ENCODE measurements at regions not wholly inside any gene's neighbourhood (a gene's known extent, or its start where the extent isn't known, plus 50 kb on each side); places are given as distances from the start of the nearest gene placed in this dataset.
"Not testable (repeated sequence)": the region's sequence is repeated elsewhere in the genome, so short reads cannot be mapped to it uniquely, and the experiment has no call there.

DNA sequence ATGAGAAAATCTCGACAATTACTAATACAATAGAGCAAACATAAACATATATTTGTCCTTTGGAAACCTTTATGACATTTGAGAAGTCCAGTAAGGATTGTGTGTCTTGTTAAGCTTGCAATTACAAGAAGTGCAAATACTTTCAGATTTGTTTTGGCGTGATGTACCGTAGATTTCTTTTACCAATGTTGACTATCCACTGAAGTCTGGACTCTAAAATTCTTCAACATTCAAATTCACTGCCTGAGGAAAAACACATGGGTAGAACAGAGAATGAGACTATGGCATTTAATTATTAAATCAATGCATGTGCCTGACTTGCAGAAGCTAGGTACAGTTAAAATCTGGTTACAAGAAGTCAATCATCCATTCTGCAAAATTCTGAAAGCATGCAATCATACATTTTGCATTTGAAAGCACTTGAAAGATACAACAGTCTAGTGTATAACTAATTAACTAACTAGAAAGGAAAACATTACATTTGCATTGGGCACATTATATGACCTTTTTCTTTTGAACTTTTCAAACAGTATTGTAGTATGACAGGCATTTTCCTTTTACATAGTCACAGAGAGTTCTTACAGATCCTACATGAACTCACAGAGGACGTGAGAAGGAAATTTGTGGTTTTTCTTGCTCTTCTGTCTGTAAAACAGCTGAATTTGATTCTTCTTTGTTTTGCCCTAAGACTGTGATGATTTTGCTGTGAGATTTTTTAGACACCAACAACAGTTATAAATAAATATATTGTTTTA, 511.1 kb upstream of the ADGRL4 start:
- DNase-seq (no peak), ATAC-seq (no peak)

DNA sequence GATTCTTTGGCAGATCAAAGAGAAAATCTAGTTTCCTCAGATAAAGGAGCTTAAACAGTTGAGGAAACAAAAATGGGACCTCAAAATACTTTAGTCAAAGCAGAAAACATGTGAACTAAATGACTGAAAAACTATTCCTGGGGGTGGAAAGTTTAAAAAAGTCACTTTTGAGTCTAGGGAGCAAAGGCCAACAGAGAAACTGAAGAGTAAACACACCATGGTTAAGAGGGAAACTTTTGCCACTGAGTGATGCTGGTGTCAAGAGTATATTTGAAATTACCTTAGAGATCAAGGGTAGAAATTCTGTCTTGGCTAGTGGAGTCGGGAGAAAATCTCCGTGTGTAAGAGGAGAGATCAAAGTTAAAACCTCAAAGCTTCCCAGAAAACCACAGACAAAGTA, 501.2 kb upstream of the ADGRL4 start:
- ATAC-seq: no peak
- DNase-seq: no peak

DNA sequence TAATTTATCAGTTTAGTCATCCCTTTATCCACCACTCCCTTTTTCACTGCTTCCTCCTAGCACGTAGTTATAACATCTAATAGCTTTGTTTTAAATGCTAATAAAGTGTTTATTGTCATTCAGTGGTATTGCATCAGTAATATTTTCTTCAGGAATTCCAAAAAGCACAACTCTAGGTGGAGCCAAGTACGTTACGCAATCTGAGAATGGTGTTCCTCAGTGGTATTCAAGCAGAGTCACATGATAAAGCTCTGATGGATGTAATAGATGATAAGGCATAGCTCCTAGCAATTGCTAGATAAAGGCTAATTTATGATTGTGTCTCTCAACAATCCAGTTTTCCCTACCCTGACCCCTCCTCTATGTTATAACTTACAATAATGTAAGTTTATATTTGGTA, 494.6 kb upstream of the ADGRL4 start:
- ATAC-seq (no peak), DNase-seq (no peak)

DNA sequence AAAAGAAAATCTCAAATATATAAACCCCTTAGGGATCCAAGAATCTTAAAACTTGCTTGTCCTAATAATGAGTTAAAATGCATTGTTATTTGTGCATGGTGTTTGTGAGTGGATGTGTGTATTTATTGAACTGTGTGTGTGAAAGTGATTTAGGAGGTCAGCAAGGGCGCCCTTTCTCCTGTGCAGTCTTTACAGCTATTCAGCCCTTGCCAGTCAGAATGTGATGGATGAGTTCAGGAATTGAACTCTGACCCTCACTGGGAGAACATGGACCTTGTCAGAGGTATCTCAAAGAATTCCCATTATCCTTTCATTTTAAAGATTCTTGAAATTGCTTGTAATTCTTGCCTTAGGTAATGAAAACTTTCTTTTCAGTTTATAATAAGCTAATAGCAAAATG, 493.0 kb upstream of the ADGRL4 start:
- no peak for DNase-seq
- no peak for ATAC-seq

DNA sequence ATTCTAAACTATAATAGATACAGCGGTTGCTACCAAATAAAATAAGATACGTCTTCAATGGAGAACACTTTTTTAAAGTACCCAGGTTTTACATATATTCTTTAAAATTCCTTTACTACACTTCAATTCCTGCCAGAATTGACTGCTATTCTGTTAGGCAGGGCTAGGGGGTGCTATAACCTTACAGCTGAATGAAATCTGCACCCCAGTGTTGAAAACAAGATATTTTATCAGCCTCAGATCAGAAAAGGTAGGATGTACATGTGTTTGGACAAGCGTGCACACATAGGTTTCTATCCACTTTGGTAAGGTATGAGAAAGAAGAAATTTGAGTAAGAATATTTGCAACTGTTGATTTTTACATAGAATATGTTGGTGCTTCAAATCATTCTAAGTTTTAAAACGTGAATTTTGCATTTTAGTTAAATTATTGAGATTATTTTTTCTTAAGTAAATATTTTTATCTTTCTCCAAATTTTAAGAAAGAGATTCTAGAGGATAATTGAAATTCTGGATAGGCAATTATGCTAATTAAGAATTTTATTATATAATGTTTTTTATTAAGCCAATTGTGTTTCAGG, 490.8 kb upstream of the ADGRL4 start:
- ATAC-seq: no peak
- peak; percentile 4 for DNase-seq

DNA sequence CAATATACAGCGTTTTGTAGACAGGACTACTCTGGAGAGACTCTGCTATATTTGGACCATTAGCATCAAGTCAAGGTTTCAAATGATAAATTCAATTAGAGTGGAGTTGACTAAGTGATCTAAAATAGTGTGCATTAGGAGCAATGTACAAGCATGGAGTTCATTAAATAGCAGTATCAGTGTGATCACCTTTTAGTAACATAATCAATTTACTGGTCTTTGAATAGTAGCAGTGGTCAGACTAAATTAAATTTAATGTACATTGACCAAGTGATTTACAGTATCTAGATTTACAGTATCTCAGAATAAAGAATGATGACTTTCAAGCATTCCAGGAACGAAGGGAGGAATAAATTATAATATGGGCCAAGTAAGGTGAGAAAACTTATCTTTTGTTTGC, 489.6 kb upstream of the ADGRL4 start:
- ATAC-seq (no peak), DNase-seq (no peak)

DNA sequence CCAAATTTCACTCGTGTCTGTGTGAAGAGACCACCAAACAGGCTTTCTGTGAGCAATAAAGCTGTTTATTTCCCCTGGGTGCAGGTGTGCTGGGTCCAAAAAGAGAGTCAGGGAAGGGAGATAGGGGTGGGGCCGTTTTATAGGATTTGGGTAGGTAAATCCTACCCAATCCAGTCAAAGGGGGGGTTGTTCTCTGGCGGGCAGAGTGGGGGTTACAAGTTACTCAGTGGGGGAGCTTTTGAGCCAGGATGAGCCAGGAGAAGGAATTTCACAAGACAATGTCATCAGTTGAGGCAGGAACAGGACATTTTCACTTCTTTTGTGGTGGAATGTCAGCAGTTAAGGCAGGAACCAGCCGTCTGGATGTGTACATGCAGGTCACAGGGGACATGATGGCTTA, 487.2 kb upstream of the ADGRL4 start:
- ATAC-seq, DNase-seq: not testable (repeated sequence)

DNA sequence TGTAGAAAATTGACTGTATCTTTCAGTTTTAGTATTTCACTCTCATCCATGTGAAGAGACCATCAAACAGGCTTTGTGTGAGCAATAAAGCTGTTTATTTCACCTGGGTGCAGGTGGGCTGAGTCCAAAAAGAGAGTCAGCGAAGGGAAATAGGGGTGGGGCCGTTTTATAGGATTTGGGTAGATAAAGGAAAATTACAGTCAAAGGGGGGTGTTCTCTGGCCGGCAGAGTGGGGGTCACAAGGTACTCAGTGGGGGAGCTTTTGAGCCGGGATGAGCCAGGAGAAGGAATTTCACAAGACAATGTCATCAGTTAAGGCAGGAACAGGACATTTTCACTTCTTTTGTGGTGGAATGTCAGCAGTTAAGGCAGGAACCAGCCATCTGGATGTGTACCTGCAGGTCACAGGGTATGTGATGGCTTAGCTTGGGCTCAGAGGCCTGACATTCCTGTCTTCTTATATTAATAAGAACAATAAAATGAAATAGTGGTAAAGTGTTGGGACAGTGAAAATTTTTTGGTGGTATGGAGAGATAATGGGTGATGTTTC, 482.1 kb upstream of the ADGRL4 start:
- not testable (repeated sequence) for DNase-seq, ATAC-seq

DNA sequence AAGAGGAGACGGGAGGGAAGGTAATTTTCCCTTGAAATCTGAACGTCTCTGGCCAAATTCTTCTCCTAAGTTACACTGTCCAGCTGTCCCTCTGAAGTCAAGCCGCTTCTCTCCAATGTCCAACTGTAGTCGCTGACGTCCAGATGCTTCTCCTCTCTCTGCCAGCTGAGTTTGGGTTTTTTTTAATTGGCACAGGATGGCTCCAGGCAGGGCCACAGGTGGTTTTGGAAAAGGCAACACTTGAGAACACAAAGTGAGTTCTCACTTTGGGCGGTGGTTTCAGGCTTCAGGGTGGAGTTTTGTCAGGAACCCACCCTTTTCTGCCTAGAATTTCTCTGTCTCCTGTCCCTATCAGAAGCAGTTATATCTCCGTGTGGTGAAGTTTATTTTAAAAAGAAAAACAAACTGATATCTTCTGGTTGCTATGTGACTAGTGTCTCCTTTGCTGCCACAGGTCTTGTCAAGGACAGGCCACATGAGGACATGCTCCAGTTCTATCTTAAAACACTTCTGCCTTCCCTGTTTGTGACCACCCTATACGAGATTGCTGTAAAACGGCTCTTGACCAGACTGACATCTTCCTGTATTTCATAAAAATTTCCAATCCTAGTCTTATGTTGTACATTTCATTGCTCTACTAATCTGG, 472.3 kb upstream of the ADGRL4 start:
- ATAC-seq: no peak
- no peak for DNase-seq

DNA sequence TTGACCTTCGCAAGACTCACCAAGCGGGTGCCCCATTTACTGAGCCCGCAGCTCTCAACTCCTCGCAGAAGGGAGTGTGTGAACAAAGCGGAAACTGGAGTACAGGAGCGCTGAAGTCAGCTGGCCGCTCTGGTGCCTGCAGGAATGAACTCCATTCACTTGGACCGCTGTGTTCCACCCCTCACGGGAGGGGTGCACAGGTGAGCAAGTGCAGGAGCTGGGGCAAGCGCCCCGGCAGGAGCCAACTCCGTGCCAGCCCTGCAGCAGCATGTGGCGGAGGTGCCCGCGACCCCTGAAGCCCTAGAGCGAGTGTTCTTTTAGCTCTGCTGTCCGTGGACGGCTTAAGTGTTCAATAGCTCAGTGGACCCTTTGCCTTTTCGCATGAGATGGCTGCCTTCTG, 471.6 kb upstream of the ADGRL4 start:
- no peak for DNase-seq
- no peak for ATAC-seq

DNA sequence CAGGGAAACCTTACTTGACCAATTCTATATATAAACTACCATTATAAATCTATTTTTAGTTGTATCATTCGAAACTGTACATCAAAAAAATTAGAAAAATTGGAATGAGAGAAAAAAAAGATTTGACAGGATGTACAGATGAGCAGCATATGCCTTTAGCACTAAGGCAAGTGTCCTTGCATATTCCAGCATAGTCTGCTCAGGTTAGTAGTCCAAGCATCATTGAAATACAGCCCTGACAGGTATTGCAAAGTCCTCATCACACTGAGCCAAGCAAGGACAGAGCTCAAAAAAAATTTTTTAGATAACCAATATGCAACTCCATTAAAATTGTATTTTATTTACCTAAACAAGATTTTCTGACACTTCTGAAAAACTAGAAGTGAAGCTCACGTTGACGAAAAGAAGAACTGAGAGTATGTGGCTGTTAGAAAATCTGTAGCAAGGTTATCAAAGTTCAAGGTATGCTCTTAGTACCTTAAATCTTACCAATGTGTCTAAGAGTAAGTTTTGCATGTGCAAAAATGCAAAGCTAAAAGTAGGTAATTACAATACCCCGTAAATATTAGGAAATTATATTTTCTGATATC, 465.6 kb upstream of the ADGRL4 start:
- ATAC-seq (no peak), DNase-seq (no peak)

DNA sequence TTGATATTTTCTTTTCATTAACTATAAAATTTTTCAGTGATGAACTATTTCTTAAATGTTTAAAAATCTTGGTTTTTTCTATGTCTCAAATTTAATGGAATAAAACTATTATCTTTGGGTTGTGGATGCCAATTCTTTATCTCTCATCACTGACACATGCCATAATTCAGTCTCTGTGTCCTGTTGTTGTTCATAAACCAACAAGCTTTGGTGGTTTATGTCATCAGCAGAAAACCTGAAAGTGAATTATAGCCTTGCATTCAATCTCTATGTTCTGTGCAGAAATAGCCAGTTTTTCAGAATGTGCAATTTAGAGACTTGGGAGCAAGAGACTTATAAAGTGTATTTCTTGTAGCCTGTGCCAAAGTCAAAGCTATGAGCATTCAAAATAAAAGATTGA, 462.6 kb upstream of the ADGRL4 start:
- no peak for DNase-seq
- no peak for ATAC-seq

DNA sequence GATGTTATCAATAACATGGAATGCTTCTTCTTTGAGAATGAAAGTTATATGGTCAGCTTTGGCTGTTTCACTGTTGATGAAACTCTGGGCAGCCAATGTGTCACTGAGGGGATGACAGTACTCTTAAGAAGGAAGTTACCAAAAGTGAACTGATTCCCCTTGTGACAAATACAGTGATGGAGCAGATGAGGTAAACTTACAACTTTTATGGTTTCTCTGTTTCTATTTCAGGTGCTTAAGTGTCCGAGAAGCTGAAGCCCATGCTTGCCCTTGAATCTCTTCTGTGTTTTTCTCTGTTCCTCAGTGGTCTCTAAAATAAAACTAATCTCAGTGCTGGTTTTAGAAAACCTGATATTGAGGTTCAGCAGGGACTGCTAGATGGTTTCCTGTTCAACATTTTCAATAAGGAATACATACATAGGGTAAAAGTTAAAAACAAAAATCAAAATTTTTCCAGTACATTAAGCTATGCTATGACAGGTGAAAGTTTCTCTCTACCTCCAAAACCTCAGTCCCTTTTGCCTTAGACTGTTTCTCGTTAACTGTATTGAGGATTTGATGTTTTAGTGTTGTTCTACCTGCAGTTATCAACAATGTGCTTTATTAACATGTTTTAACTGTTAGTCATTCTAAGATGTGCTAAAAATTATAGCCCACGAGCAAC, 454.4 kb upstream of the ADGRL4 start:
- ATAC-seq: no peak
- no peak for DNase-seq

DNA sequence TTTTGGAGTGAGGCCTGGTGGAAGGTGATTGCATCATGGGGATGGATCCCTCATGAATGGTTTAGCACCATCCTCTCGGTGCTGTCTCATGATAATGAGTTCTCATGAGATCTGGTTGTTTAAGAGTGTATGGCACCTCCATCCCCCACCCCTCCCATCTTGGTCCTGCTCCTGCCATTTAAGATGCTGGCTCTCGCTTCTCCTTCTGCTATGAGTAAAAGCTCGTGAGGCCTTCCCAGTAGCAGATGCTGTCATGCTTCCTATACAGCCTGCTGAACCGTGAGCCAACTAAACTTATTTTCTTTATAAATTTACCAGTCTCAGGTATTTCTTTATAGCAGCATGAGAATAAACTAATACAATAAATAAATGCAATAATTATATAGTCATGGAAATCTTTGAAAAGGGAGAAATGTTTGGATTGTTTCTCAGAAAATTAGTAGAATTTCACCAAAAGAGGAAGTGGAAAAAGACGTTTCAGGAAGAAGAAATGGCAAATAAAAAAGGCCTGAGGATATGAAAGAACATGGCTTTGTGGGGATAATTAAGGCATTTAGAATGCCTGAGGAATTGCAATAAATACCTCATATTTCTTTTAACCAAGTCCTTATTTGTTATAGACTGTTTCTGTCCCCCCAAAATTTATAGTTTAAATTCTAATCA, 451.2 kb upstream of the ADGRL4 start:
- no peak for ATAC-seq
- no peak for DNase-seq

DNA sequence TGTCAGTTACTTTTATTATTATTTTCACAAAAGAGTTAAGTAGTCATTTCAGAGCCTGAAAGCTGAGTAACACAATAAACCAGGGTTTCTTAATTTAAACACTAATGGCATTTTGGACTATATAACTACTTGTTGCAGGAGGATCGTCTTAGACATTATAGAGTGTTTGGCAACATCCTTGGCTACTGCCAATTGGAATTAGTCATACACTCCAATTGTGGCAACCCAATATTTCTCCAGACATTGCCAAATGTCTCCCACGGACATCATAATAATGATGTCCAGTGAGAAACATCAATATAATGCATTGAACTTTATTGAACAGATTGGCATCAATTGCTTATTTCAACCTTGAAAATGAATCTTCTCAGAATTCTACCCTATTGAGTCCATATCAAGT, 441.9 kb upstream of the ADGRL4 start:
- no peak for DNase-seq
- ATAC-seq: no peak

DNA sequence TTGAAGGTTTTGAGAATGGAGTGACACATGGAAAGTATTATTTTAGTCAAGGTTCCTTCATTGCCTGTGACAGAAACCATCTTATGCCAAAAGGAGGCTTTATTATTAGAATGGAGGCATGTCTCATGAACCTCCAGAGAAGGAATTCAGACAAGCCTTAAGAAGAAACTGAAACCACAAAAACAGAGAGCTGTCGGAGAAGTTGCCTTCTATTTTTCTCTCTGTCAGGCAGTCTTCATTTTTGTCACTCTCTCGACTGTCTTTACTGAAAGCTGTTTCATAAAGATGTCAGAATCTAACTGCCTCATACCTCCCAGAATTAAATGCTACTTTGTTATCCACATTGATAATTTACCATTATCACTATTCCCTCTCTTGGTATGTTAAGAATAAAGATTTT, 434.7 kb upstream of the ADGRL4 start:
- no peak for DNase-seq
- ATAC-seq: no peak

DNA sequence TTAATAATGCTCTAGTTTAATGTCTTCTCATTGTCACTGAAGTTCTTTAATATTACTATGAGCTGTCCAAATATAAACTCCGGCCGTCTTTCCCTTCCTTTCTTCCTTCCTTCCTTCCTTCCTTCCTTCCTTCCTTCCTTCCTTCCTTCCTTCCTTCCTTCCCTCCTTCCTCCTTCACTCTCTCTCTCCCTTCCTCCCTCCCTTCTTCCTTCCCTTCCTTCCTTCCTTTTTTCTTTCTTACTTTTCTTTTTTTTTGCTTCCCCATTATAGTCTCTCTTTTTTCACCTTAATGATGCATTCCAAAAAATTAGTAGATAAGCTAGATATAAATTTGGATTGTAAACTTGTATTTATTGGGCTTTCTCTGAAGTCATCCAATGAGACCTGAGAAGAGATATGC, 431.0 kb upstream of the ADGRL4 start:
- ATAC-seq: no peak
- DNase-seq: no peak

DNA sequence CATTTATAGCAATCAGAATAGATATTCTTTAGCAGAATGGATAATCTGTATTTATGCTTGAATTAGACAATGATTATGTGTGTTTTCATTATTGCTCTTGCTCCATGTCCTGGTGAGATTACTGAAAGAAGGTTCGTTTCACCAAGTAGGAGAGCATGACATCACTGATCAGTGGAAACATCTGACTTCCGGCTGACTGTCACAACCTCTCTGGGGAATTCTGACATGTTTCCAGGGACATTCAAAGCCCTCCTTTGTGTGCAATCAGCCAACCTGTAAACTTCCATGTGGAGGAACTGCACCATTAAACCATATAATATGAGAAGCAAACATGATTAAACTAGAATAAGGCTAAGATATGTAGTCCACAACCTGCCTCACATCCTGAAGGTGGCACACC, 424.8 kb upstream of the ADGRL4 start:
- DNase-seq (no peak), ATAC-seq (no peak)

DNA sequence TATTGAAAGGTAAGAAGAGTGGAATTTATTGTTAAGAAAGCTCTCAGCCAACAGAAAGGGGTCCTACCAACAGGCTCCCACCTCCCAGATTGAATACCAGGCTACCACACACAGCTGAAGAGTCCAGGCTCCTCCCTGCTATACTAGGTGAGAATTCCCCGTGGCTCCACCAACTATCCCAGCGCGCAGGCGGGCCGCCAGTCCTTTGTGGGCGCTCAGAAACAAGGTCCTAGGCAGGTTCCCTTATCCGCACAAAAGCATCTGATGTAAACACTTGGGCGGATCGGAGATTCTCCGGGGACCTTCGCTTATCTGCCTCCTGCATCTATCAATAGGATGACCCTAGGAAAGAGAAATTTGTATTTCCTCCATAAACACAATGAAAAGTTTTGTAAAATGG, 423.9 kb upstream of the ADGRL4 start:
- DNase-seq (no peak), ATAC-seq (no peak)

DNA sequence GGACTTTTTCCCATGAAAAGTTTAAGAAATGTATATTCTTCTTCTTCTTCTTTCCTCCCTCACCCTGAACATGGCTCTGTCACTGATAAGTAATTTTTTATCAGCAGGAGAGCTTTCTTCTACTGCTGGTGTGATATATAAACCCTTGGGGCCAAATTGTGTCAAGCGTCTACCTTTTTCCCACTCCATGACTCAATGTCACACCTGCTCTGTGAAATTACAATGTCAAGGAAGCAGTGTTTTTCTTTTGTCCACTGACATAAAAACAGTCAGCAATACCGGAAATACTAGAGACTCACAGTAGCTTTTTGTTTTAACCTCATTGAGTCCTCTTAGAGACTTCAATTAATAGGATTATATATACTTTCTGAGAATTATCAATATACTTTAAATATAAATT, 416.2 kb upstream of the ADGRL4 start:
- no peak for DNase-seq
- no peak for ATAC-seq

DNA sequence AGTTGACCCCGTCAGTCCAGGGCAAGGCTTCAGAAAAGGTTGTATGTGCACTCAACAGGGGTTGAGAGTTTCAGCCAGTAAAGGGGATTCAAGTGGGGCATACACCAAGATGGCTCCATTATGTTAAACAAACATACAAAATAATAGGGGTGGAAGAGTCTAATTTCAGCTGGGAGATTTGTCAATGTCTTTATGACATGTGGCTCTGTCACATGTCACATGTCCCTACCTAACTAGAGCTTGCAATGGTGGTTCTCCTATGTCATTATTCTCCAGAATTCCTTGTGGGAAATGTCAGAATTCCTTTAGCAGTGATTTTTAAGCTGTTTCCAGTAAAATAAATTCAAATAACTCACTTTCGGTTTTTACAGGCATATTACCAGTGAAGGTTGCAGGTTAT, 392.0 kb upstream of the ADGRL4 start:
- ATAC-seq (no peak), DNase-seq (no peak)

DNA sequence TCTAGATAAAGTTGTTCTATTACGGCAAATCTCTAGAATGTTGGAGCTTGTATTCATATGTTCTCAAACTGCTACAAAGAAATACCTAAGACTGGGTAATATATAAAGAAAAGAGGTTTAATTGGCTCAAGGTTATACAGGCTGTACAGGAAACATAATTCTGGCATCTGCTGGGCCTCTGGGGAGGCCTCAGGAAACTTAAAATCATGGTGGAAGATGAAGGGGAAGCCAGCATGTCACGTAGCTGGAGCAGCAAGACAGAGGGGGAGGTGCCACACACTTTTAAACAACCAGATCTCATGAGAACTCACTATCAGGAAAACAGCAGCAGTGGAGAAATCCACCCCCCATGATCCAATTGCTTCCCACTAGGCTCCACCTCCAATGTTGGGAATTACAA, 390.4 kb upstream of the ADGRL4 start:
- no peak for ATAC-seq

More for the DNA sequence above, 390.4 kb upstream of the ADGRL4 start:
- no peak for DNase-seq

Data from stimulated activated naive CD8-positive, alpha-beta T cell treated with anti-CD3 and anti-CD28 coated beads, Interleukin-15, Interleukin-2, amounts not matched to agents 100 U/mL and 50 U/mL, for 24 hours (primary cell).